Liver (tissue), 2 donors: ENCODE measurements at regions not wholly inside any gene's neighbourhood (a gene's known extent, or its start where the extent isn't known, plus 50 kb on each side); places are given as distances from the start of the nearest gene placed in this dataset.

Source experiments
- TF ChIP-seq, protein P1 (sequence below): fragments of 150-350 bp; IDR thresholded peaks from 2 replicates; pipeline ENCODE4 v1.5.1; 2017; ENCODE audit warnings: improper control_type of control experiment, low read depth, low read length; ENCODE audit not compliant: missing input control
- TF ChIP-seq, protein P2 (sequence below): IDR thresholded peaks from 2 replicates; pipeline ENCODE4 v1.6.1; 2016; ENCODE audit warnings: antibody characterized with exemption
- TF ChIP-seq, protein P3 (sequence below): IDR thresholded peaks from 2 replicates; pipeline ENCODE4 v1.6.1; 2016; ENCODE audit warnings: antibody characterized with exemption, mild to moderate bottlenecking
- donor health status: healthy.

DNA sequence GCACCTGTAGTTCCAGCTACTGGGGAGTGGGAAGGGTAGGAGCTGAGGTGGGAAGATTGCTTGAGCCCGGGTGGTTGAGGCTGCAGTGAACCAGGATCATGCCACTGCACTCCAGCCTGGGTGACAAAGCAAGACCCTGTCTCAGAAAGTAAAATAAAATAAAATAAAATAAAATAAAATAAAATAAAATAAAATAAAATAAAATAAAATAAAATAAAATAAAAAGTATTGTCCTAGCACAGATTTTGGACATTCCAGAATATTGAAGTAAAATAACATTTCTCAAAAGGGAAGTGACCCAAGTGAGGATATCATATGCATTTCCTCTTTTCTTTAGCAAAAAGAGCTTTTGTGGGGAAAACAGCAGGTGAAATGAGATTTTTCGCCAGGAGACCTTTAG lies 83.5 kb downstream of the TMEM174 start:
- TF ChIP-seq, protein P1, sequence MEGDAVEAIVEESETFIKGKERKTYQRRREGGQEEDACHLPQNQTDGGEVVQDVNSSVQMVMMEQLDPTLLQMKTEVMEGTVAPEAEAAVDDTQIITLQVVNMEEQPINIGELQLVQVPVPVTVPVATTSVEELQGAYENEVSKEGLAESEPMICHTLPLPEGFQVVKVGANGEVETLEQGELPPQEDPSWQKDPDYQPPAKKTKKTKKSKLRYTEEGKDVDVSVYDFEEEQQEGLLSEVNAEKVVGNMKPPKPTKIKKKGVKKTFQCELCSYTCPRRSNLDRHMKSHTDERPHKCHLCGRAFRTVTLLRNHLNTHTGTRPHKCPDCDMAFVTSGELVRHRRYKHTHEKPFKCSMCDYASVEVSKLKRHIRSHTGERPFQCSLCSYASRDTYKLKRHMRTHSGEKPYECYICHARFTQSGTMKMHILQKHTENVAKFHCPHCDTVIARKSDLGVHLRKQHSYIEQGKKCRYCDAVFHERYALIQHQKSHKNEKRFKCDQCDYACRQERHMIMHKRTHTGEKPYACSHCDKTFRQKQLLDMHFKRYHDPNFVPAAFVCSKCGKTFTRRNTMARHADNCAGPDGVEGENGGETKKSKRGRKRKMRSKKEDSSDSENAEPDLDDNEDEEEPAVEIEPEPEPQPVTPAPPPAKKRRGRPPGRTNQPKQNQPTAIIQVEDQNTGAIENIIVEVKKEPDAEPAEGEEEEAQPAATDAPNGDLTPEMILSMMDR, result no peak
- TF ChIP-seq, protein P2, sequence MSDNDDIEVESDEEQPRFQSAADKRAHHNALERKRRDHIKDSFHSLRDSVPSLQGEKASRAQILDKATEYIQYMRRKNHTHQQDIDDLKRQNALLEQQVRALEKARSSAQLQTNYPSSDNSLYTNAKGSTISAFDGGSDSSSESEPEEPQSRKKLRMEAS, result no peak
- TF ChIP-seq, protein P3, sequence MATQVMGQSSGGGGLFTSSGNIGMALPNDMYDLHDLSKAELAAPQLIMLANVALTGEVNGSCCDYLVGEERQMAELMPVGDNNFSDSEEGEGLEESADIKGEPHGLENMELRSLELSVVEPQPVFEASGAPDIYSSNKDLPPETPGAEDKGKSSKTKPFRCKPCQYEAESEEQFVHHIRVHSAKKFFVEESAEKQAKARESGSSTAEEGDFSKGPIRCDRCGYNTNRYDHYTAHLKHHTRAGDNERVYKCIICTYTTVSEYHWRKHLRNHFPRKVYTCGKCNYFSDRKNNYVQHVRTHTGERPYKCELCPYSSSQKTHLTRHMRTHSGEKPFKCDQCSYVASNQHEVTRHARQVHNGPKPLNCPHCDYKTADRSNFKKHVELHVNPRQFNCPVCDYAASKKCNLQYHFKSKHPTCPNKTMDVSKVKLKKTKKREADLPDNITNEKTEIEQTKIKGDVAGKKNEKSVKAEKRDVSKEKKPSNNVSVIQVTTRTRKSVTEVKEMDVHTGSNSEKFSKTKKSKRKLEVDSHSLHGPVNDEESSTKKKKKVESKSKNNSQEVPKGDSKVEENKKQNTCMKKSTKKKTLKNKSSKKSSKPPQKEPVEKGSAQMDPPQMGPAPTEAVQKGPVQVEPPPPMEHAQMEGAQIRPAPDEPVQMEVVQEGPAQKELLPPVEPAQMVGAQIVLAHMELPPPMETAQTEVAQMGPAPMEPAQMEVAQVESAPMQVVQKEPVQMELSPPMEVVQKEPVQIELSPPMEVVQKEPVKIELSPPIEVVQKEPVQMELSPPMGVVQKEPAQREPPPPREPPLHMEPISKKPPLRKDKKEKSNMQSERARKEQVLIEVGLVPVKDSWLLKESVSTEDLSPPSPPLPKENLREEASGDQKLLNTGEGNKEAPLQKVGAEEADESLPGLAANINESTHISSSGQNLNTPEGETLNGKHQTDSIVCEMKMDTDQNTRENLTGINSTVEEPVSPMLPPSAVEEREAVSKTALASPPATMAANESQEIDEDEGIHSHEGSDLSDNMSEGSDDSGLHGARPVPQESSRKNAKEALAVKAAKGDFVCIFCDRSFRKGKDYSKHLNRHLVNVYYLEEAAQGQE, result no peak
